ENCODE measurements at regions not wholly inside any gene's neighbourhood (a gene's known extent, or its start where the extent isn't known, plus 50 kb on each side); places are given as distances from the start of the nearest gene placed in this dataset.

GRCh38 chr16:6531067-6531466 lies 801.6 kb upstream of the RBFOX1 start:
- peaks cover 3 to 20% (median 6%) of the 10 kb centered on the region in 7 donors for H3K9me3 Mint-ChIP-seq
- ATAC-seq (ENCODE audit: low read depth in 2 of 2) (no peak), DNase-seq (no peak)
- no peaks in the 10 kb centered on the region for H3K27me3 ChIP-seq (ENCODE audit: control insufficient read depth, insufficient read depth, low read length)
- no peaks in the 10 kb centered on the region for H3K4me1 Mint-ChIP-seq
- H3K9me3 ChIP-seq (ENCODE audit: control insufficient read depth in 2 of 2, low read length in 2 of 2) = no peaks in the 10 kb centered on the region
- H3K27ac ChIP-seq (ENCODE audit: insufficient read depth, low read length, poor library complexity, severe bottlenecking) = no peak overlapping the region
- no peak overlapping the region for H3K27ac Mint-ChIP-seq
- no peaks in the 10 kb centered on the region for H3K36me3 ChIP-seq (ENCODE audit: control insufficient read depth, insufficient read depth, low read length)
- H3K27me3 Mint-ChIP-seq = no peaks in the 10 kb centered on the region
- H3K4me1 ChIP-seq (ENCODE audit: control insufficient read depth, insufficient read depth, low read length, poor library complexity, severe bottlenecking) = no peaks in the 10 kb centered on the region
- H3K4me3 Mint-ChIP-seq = no peak overlapping the region
- no peaks in the 10 kb centered on the region for H3K36me3 Mint-ChIP-seq
- no peak overlapping the region for H3K4me3 ChIP-seq (ENCODE audit: low read depth, low read length)

- H3K4me3 ChIP-seq (ENCODE audit: low read depth, low read length) = no peak overlapping the region
- H3K9me3 Mint-ChIP-seq = peaks cover 0 to 24% (median 11%) of the 10 kb centered on the region in 7 donors
- no peaks in the 10 kb centered on the region for H3K36me3 Mint-ChIP-seq
- no peaks in the 10 kb centered on the region for H3K4me1 ChIP-seq (ENCODE audit: control insufficient read depth, insufficient read depth, low read length, poor library complexity, severe bottlenecking)
- DNase-seq = no peak
- no peak overlapping the region for H3K27ac ChIP-seq (ENCODE audit: insufficient read depth, low read length, poor library complexity, severe bottlenecking)
- no peak overlapping the region for H3K4me3 Mint-ChIP-seq
- H3K27ac Mint-ChIP-seq = no peak overlapping the region
- ATAC-seq (ENCODE audit: low read depth in 2 of 2) = no peak
- no peaks in the 10 kb centered on the region for H3K4me1 Mint-ChIP-seq
- no peaks in the 10 kb centered on the region for H3K27me3 Mint-ChIP-seq
- no peaks in the 10 kb centered on the region for H3K9me3 ChIP-seq (ENCODE audit: control insufficient read depth in 2 of 2, low read length in 2 of 2)
- H3K36me3 ChIP-seq (ENCODE audit: control insufficient read depth, insufficient read depth, low read length) = no peaks in the 10 kb centered on the region
- no peaks in the 10 kb centered on the region for H3K27me3 ChIP-seq (ENCODE audit: control insufficient read depth, insufficient read depth, low read length)
Measured at GRCh38 chr16:6528217-6528616, 804.4 kb upstream of the RBFOX1 start.

GRCh38 chr16:6527646-6528045 lies 805.0 kb upstream of the RBFOX1 start:
- H3K27ac ChIP-seq (ENCODE audit: insufficient read depth, low read length, poor library complexity, severe bottlenecking) = no peak overlapping the region
- H3K27me3 ChIP-seq (ENCODE audit: control insufficient read depth, insufficient read depth, low read length) = no peaks in the 10 kb centered on the region
- no peak for ATAC-seq (ENCODE audit: low read depth in 2 of 2)
- H3K9me3 ChIP-seq (ENCODE audit: control insufficient read depth in 2 of 2, low read length in 2 of 2) = no peaks in the 10 kb centered on the region
- DNase-seq = no peak
- H3K4me3 ChIP-seq (ENCODE audit: low read depth, low read length) = no peak overlapping the region
- H3K4me1 ChIP-seq (ENCODE audit: control insufficient read depth, insufficient read depth, low read length, poor library complexity, severe bottlenecking) = no peaks in the 10 kb centered on the region
- Mint-ChIP-seq H3K27me3 (no peaks in the 10 kb centered on the region), H3K4me3 (no peak overlapping the region), H3K4me1 (no peaks in the 10 kb centered on the region), H3K27ac (no peak overlapping the region), H3K9me3 (peaks cover 0 to 20% (median 9%) of the 10 kb centered on the region in 7 donors), H3K36me3 (no peaks in the 10 kb centered on the region)
- no peaks in the 10 kb centered on the region for H3K36me3 ChIP-seq (ENCODE audit: control insufficient read depth, insufficient read depth, low read length)

- Histone ChIP-seq H3K4me1 (ENCODE audit: control insufficient read depth, insufficient read depth, low read length, poor library complexity, severe bottlenecking) (no peaks in the 10 kb centered on the region), H3K27me3 (ENCODE audit: control insufficient read depth, insufficient read depth, low read length) (no peaks in the 10 kb centered on the region), H3K9me3 (ENCODE audit: control insufficient read depth in 2 of 2, low read length in 2 of 2) (no peaks in the 10 kb centered on the region), H3K27ac (ENCODE audit: insufficient read depth, low read length, poor library complexity, severe bottlenecking) (no peak overlapping the region), H3K4me3 (ENCODE audit: low read depth, low read length) (no peak overlapping the region), H3K36me3 (ENCODE audit: control insufficient read depth, insufficient read depth, low read length) (no peaks in the 10 kb centered on the region)
- no peak for DNase-seq
- H3K27ac Mint-ChIP-seq = no peak overlapping the region
- H3K9me3 Mint-ChIP-seq = peaks cover 0 to 15% (median 6%) of the 10 kb centered on the region in 7 donors
- H3K36me3 Mint-ChIP-seq = no peaks in the 10 kb centered on the region
- H3K4me3 Mint-ChIP-seq = no peak overlapping the region
- ATAC-seq (ENCODE audit: low read depth in 2 of 2) = no peak
- H3K27me3 Mint-ChIP-seq = no peaks in the 10 kb centered on the region
- no peaks in the 10 kb centered on the region for H3K4me1 Mint-ChIP-seq
Measured at GRCh38 chr16:6524501-6524900, 808.1 kb upstream of the RBFOX1 start.

GRCh38 chr16:6517020-6517720 lies 815.5 kb upstream of the RBFOX1 start:
- H3K4me1 ChIP-seq (ENCODE audit: control insufficient read depth, insufficient read depth, low read length, poor library complexity, severe bottlenecking) = no peaks in the 10 kb centered on the region
- no peaks in the 10 kb centered on the region for H3K27me3 ChIP-seq (ENCODE audit: control insufficient read depth, insufficient read depth, low read length)
- ATAC-seq (ENCODE audit: low read depth in 2 of 2) = no peak
- Mint-ChIP-seq H3K36me3 (no peaks in the 10 kb centered on the region), H3K9me3 (peaks cover 2 to 11% (median 4%) of the 10 kb centered on the region in 7 donors), H3K27me3 (no peaks in the 10 kb centered on the region), H3K4me1 (no peaks in the 10 kb centered on the region), H3K27ac (no peak overlapping the region), H3K4me3 (no peak overlapping the region)
- no peak overlapping the region for H3K27ac ChIP-seq (ENCODE audit: insufficient read depth, low read length, poor library complexity, severe bottlenecking)
- no peak for DNase-seq
- no peaks in the 10 kb centered on the region for H3K36me3 ChIP-seq (ENCODE audit: control insufficient read depth, insufficient read depth, low read length)
- H3K9me3 ChIP-seq (ENCODE audit: control insufficient read depth in 2 of 2, low read length in 2 of 2) = no peaks in the 10 kb centered on the region
- no peak overlapping the region for H3K4me3 ChIP-seq (ENCODE audit: low read depth, low read length)

GRCh38 chr16:6512512-6512911 lies 820.1 kb upstream of the RBFOX1 start:
- no peaks in the 10 kb centered on the region for H3K27me3 ChIP-seq (ENCODE audit: control insufficient read depth, insufficient read depth, low read length)
- Mint-ChIP-seq H3K4me3 (no peak overlapping the region), H3K27ac (no peak overlapping the region), H3K36me3 (no peaks in the 10 kb centered on the region), H3K27me3 (no peaks in the 10 kb centered on the region), H3K9me3 (peaks cover 1 to 11% (median 9%) of the 10 kb centered on the region in 7 donors), H3K4me1 (no peaks in the 10 kb centered on the region)
- DNase-seq (no peak), ATAC-seq (ENCODE audit: low read depth in 2 of 2) (no peak)
- H3K4me1 ChIP-seq (ENCODE audit: control insufficient read depth, insufficient read depth, low read length, poor library complexity, severe bottlenecking) = no peaks in the 10 kb centered on the region
- no peaks in the 10 kb centered on the region for H3K36me3 ChIP-seq (ENCODE audit: control insufficient read depth, insufficient read depth, low read length)
- H3K27ac ChIP-seq (ENCODE audit: insufficient read depth, low read length, poor library complexity, severe bottlenecking) = no peak overlapping the region
- no peak overlapping the region for H3K4me3 ChIP-seq (ENCODE audit: low read depth, low read length)
- no peaks in the 10 kb centered on the region for H3K9me3 ChIP-seq (ENCODE audit: control insufficient read depth in 2 of 2, low read length in 2 of 2)

- no peak for ATAC-seq (ENCODE audit: low read depth in 2 of 2)
- DNase-seq = no peak
- H3K27me3 ChIP-seq (ENCODE audit: control insufficient read depth, insufficient read depth, low read length) = no peaks in the 10 kb centered on the region
- H3K36me3 ChIP-seq (ENCODE audit: control insufficient read depth, insufficient read depth, low read length) = no peaks in the 10 kb centered on the region
- no peak overlapping the region for H3K27ac ChIP-seq (ENCODE audit: insufficient read depth, low read length, poor library complexity, severe bottlenecking)
- no peak overlapping the region for H3K4me3 ChIP-seq (ENCODE audit: low read depth, low read length)
- H3K27ac Mint-ChIP-seq = no peak overlapping the region
- no peaks in the 10 kb centered on the region for H3K4me1 Mint-ChIP-seq
- peaks cover 8 to 20% (median 15%) of the 10 kb centered on the region in 7 donors for H3K9me3 Mint-ChIP-seq
- H3K4me1 ChIP-seq (ENCODE audit: control insufficient read depth, insufficient read depth, low read length, poor library complexity, severe bottlenecking) = no peaks in the 10 kb centered on the region
- H3K36me3 Mint-ChIP-seq = no peaks in the 10 kb centered on the region
- no peaks in the 10 kb centered on the region for H3K27me3 Mint-ChIP-seq
- H3K4me3 Mint-ChIP-seq = no peak overlapping the region
- no peaks in the 10 kb centered on the region for H3K9me3 ChIP-seq (ENCODE audit: control insufficient read depth in 2 of 2, low read length in 2 of 2)
Measured at GRCh38 chr16:6510261-6510660, 822.4 kb upstream of the RBFOX1 start.

- no peak overlapping the region for H3K4me3 Mint-ChIP-seq
- H3K4me1 Mint-ChIP-seq = no peaks in the 10 kb centered on the region
- peaks cover 0 to 9% (median 2%) of the 10 kb centered on the region in 7 donors for H3K9me3 Mint-ChIP-seq
- no peak overlapping the region for H3K27ac Mint-ChIP-seq
- Histone ChIP-seq H3K27me3 (ENCODE audit: control insufficient read depth, insufficient read depth, low read length) (no peaks in the 10 kb centered on the region), H3K9me3 (ENCODE audit: control insufficient read depth in 2 of 2, low read length in 2 of 2) (no peaks in the 10 kb centered on the region), H3K27ac (ENCODE audit: insufficient read depth, low read length, poor library complexity, severe bottlenecking) (no peak overlapping the region), H3K4me1 (ENCODE audit: control insufficient read depth, insufficient read depth, low read length, poor library complexity, severe bottlenecking) (no peaks in the 10 kb centered on the region), H3K36me3 (ENCODE audit: control insufficient read depth, insufficient read depth, low read length) (no peaks in the 10 kb centered on the region), H3K4me3 (ENCODE audit: low read depth, low read length) (no peak overlapping the region)
- no peak for ATAC-seq (ENCODE audit: low read depth in 2 of 2)
- H3K36me3 Mint-ChIP-seq = no peaks in the 10 kb centered on the region
- DNase-seq = no peak
- no peaks in the 10 kb centered on the region for H3K27me3 Mint-ChIP-seq
Measured at GRCh38 chr16:6499413-6499812, 833.2 kb upstream of the RBFOX1 start.
